ENCODE measurements at regions not wholly inside any gene's neighbourhood (a gene's known extent, or its start where the extent isn't known, plus 50 kb on each side); places are given as distances from the start of the nearest gene placed in this dataset.

DNA sequence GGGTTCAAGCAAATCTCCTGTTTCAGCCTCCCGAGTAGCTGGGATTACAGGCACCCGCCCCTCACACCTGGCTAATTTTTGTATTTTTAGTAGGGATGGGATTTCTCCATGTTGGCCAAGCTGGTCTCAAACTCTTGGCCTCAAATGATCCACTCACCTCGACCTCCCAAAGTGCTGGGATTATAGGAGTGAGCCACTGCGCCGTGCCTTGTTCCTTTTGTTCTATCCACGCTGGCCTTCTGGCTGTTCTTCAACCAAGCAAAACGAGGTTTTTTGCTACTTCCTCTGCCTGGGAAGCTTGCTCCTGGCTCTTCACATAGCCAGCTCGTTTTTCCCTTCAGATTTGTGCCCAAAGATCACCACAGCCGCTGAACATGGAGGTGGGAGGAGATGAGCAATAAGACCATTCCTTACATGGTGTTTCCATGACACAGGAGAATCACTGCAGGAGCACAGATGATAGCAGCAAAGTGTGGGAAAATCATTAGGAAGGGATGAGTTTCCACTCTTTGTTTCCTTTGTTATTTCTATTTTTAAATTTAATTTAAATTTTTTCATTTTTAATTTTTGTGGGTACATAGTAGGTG lies 201.0 kb upstream of the ZNF217 start:
- Mint-ChIP-seq H3K9me3 (no peaks in the 10 kb centered on the region), H3K36me3 (no peaks in the 10 kb centered on the region), H3K4me3 (no peak overlapping the region), H3K4me1 (peaks cover 16% of the 10 kb centered on the region), H3K27me3 (ENCODE audit: insufficient read depth, low read depth) (peaks cover 5% of the 10 kb centered on the region), H3K27ac (peak overlapping the region; percentile 37)
- H3K9me3 ChIP-seq (ENCODE audit: low read depth): no peaks in the 10 kb centered on the region
- TF ChIP-seq EZH2 (IDR thresholded peaks at IDR 0.05) (no peak), EZH2phosphoT487 (IDR thresholded peaks at IDR 0.05) (no peak), CTCF (IDR thresholded peaks at IDR 0.05) (no peak)
- no peaks in the 10 kb centered on the region for H3K79me2 ChIP-seq (ENCODE audit: low read depth)
- no peak overlapping the region for H3K4me2 ChIP-seq
- peaks cover 13% of the 10 kb centered on the region for H3K4me1 ChIP-seq
- no peak overlapping the region for H3K9ac ChIP-seq
- H3K4me3 ChIP-seq: no peak overlapping the region
- peaks cover 5% of the 10 kb centered on the region for H3F3A ChIP-seq (ENCODE audit: low read depth)
- no peaks in the 10 kb centered on the region for H3K27me3 ChIP-seq
- H3K27ac ChIP-seq: no peak overlapping the region
- no peak for DNase-seq (ENCODE audit: low spot score)
- peak overlapping the region; percentile 55 for H2AFZ ChIP-seq (replicated peaks)
- H3K36me3 ChIP-seq: no peaks in the 10 kb centered on the region
- H4K20me1 ChIP-seq (ENCODE audit: low read depth): no peaks in the 10 kb centered on the region

DNA sequence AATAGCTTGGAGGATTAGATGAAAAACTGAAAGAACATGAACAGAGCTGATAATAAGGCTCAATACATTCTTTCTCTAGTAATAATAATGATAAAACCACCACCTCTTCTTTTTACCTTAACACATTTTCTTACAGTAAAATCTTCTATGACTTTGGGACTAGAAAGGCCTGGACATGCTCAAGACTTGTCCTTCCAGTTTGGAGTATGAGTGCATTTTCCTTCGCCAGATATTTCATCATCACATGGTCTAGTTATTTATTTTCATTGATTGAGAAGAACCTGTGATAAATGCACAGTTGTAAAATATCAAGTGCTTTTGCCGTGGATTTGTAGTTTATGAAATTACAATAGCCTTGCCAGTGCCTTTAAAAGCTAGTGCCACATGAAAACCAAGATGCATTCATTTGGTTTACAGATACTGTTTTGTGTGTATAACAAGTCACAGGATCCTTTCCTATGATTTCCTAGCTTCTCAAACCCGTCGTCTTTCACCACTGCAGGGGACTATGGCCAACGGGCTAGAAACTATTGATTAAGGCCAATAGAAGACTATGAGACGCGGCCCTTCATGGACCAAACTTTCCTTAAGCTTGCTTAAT lies 200.2 kb upstream of the ZNF217 start:
- H3K27me3 ChIP-seq: no peaks in the 10 kb centered on the region
- peaks cover 18% of the 10 kb centered on the region for H3K4me1 Mint-ChIP-seq

GRCh38 chr20:53792946-53793536 lies 199.4 kb upstream of the ZNF217 start:
- H3K9me3 Mint-ChIP-seq: no peaks in the 10 kb centered on the region

More for the DNA sequence above, 200.2 kb upstream of the ZNF217 start:
- Histone ChIP-seq H3K4me3 (no peak overlapping the region), H3K9me3 (ENCODE audit: low read depth) (no peaks in the 10 kb centered on the region), H3K27ac (no peak overlapping the region), H3K4me2 (no peak overlapping the region), H3K9ac (no peak overlapping the region), H4K20me1 (ENCODE audit: low read depth) (no peaks in the 10 kb centered on the region), H3K79me2 (ENCODE audit: low read depth) (no peaks in the 10 kb centered on the region), H3K36me3 (no peaks in the 10 kb centered on the region), H2AFZ (replicated peaks) (no peak overlapping the region), H3K4me1 (peaks cover 18% of the 10 kb centered on the region), H3F3A (ENCODE audit: low read depth) (peaks cover 5% of the 10 kb centered on the region)
- Mint-ChIP-seq H3K4me3 (no peak overlapping the region), H3K27me3 (ENCODE audit: insufficient read depth, low read depth) (peaks cover 5% of the 10 kb centered on the region), H3K9me3 (no peaks in the 10 kb centered on the region), H3K27ac (no peak overlapping the region), H3K36me3 (no peaks in the 10 kb centered on the region)
- no peak for TF ChIP-seq EZH2 (IDR thresholded peaks at IDR 0.05)
- no peak for TF ChIP-seq EZH2phosphoT487 (IDR thresholded peaks at IDR 0.05)
- no peak for TF ChIP-seq CTCF (IDR thresholded peaks at IDR 0.05)
- DNase-seq (ENCODE audit: low spot score): no peak

More at GRCh38 chr20:53792946-53793536, 199.4 kb upstream of the ZNF217 start:
- DNase-seq (ENCODE audit: low spot score): no peak
- Mint-ChIP-seq H3K27ac (peak overlapping the region; percentile 4), H3K4me3 (no peak overlapping the region), H3K4me1 (peaks cover 18% of the 10 kb centered on the region), H3K27me3 (ENCODE audit: insufficient read depth, low read depth) (peaks cover 5% of the 10 kb centered on the region), H3K36me3 (no peaks in the 10 kb centered on the region)
- peaks cover 5% of the 10 kb centered on the region for H3F3A ChIP-seq (ENCODE audit: low read depth)
- H3K79me2 ChIP-seq (ENCODE audit: low read depth): no peaks in the 10 kb centered on the region
- no peaks in the 10 kb centered on the region for H3K9me3 ChIP-seq (ENCODE audit: low read depth)
- no peak overlapping the region for H2AFZ ChIP-seq (replicated peaks)
- H3K9ac ChIP-seq: no peak overlapping the region
- no peaks in the 10 kb centered on the region for H3K36me3 ChIP-seq
- H3K4me1 ChIP-seq: peaks cover 18% of the 10 kb centered on the region
- H3K4me2 ChIP-seq: no peak overlapping the region
- TF ChIP-seq EZH2phosphoT487 (IDR thresholded peaks at IDR 0.05) (no peak), CTCF (IDR thresholded peaks at IDR 0.05) (no peak), EZH2 (IDR thresholded peaks at IDR 0.05) (no peak)
- H3K27me3 ChIP-seq: no peaks in the 10 kb centered on the region
- H3K27ac ChIP-seq: no peak overlapping the region
- H4K20me1 ChIP-seq (ENCODE audit: low read depth): no peaks in the 10 kb centered on the region
- H3K4me3 ChIP-seq: no peak overlapping the region

All from neural progenitor cell (in vitro differentiated cells).